ENCODE measurements at regions not wholly inside any gene's neighbourhood (a gene's known extent, or its start where the extent isn't known, plus 50 kb on each side); places are given as distances from the start of the nearest gene placed in this dataset.

DNA sequence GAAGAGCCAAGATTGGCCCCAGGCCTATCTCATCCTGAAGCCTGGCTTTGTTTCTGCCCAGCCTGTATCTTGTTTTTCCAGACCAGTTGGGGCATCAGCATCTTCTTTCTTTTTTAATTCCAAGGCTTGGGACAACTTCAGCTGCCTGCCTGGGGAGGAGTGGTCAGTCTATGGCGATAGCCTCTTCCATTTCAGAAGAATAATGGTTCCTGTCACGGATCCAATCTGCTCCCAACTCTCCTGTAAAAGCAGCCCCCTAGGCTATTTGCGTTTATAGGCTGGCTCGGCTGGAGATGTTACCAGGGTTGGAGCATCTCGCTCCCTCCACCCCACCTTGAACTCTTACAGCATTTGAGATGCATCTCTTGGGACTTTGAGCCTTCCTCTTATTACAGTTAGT is 145.2 kb upstream of the CADM1 start:
- Histone ChIP-seq H3K27ac (ENCODE audit: low read depth in 1 of 2, low read length in 2 of 2) (no peak overlapping the region), H3K36me3 (ENCODE audit: control insufficient read depth in 4 of 4, insufficient read depth in 3 of 4, low read depth in 1 of 4, low read length in 3 of 4) (no peaks in the 10 kb centered on the region), H3K27me3 (ENCODE audit: control insufficient read depth in 4 of 4, insufficient read depth in 4 of 4, low read length in 3 of 4) (peaks cover 0 to 3% (median 0%) of the 10 kb centered on the region in 4 donors), H3K4me3 (ENCODE audit: low read depth in 1 of 3, low read length in 3 of 3) (no peak overlapping the region), H3K9me3 (ENCODE audit: control insufficient read depth in 4 of 4, low read length in 3 of 4) (no peaks in the 10 kb centered on the region), H3K4me1 (ENCODE audit: control insufficient read depth in 4 of 4, insufficient read depth in 4 of 4, low read length in 3 of 4) (no peaks in the 10 kb centered on the region), H3K9ac (ENCODE audit: low read depth in 1 of 2, low read length in 2 of 2) (no peak overlapping the region)
- DNase-seq (ENCODE audit: low spot score), result no peak
- 89% methylated on average over 5 of the region's 5 CpGs for WGBS
- TF ChIP-seq CTCF (IDR thresholded peaks at IDR 0.05; ENCODE audit: low read depth, low read length, missing input control), result no peak
- TF ChIP-seq HNF4G (IDR thresholded peaks at IDR 0.05), result no peak
- no peak for TF ChIP-seq EGR1 (IDR thresholded peaks at IDR 0.05; ENCODE audit: low read depth in 2 of 2)
- no peak for TF ChIP-seq YY1 (IDR thresholded peaks at IDR 0.05)
- TF ChIP-seq, protein P1, sequence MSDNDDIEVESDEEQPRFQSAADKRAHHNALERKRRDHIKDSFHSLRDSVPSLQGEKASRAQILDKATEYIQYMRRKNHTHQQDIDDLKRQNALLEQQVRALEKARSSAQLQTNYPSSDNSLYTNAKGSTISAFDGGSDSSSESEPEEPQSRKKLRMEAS (IDR thresholded peaks at IDR 0.05), result no peak
- no peak for TF ChIP-seq SP1 (IDR thresholded peaks at IDR 0.05)
- no peak for TF ChIP-seq REST (IDR thresholded peaks at IDR 0.05)
- no peak for TF ChIP-seq RXRA (IDR thresholded peaks at IDR 0.05)
- no peak for TF ChIP-seq JUND (IDR thresholded peaks at IDR 0.05)
- TF ChIP-seq, protein P2, sequence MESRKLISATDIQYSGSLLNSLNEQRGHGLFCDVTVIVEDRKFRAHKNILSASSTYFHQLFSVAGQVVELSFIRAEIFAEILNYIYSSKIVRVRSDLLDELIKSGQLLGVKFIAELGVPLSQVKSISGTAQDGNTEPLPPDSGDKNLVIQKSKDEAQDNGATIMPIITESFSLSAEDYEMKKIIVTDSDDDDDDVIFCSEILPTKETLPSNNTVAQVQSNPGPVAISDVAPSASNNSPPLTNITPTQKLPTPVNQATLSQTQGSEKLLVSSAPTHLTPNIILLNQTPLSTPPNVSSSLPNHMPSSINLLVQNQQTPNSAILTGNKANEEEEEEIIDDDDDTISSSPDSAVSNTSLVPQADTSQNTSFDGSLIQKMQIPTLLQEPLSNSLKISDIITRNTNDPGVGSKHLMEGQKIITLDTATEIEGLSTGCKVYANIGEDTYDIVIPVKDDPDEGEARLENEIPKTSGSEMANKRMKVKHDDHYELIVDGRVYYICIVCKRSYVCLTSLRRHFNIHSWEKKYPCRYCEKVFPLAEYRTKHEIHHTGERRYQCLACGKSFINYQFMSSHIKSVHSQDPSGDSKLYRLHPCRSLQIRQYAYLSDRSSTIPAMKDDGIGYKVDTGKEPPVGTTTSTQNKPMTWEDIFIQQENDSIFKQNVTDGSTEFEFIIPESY (IDR thresholded peaks at IDR 0.05), result no peak
- TF ChIP-seq RAD21 (IDR thresholded peaks at IDR 0.05), result no peak

GRCh38 chr11:115645631-115646317 is 141.6 kb upstream of the CADM1 start:
- 44% methylated on average over 28 of the region's 28 CpGs for WGBS
- peaks cover 0 to 3% (median 0%) of the 10 kb centered on the region in 4 donors for H3K27me3 ChIP-seq (ENCODE audit: control insufficient read depth in 4 of 4, insufficient read depth in 4 of 4, low read length in 3 of 4)
- TF ChIP-seq RXRA (IDR thresholded peaks at IDR 0.05) (no peak), FOXA2 (IDR thresholded peaks at IDR 0.05) (no peak), FOXA1 (IDR thresholded peaks at IDR 0.05) (no peak), NR2F2 (IDR thresholded peaks at IDR 0.05) (no peak), SP1 (IDR thresholded peaks at IDR 0.05) (no peak), YY1 (IDR thresholded peaks at IDR 0.05) (no peak), EGR1 (IDR thresholded peaks at IDR 0.05; ENCODE audit: low read depth in 2 of 2) (no peak), JUND (IDR thresholded peaks at IDR 0.05) (no peak), TAF1 (conservative IDR thresholded peaks at IDR 0.05) (no peak), GABPA (IDR thresholded peaks at IDR 0.05 in 1 of 2, conservative IDR thresholded peaks at IDR 0.05 in 1 of 2) (no peak), HNF4G (IDR thresholded peaks at IDR 0.05) (no peak), CTCF (IDR thresholded peaks at IDR 0.05; ENCODE audit: low read depth, low read length, missing input control) (no peak)
- TF ChIP-seq, protein P1 (IDR thresholded peaks at IDR 0.05), result no peak
- TF ChIP-seq, protein P3, sequence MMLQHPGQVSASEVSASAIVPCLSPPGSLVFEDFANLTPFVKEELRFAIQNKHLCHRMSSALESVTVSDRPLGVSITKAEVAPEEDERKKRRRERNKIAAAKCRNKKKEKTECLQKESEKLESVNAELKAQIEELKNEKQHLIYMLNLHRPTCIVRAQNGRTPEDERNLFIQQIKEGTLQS (IDR thresholded peaks at IDR 0.05), result no peak

More at GRCh38 chr11:115645631-115646317, 141.6 kb upstream of the CADM1 start:
- DNase-seq (ENCODE audit: low spot score), result no peak
- Histone ChIP-seq H3K27ac (ENCODE audit: low read depth in 1 of 2, low read length in 2 of 2) (no peak overlapping the region), H3K9ac (ENCODE audit: low read depth in 1 of 2, low read length in 2 of 2) (no peak overlapping the region), H3K36me3 (ENCODE audit: control insufficient read depth in 4 of 4, insufficient read depth in 3 of 4, low read depth in 1 of 4, low read length in 3 of 4) (no peaks in the 10 kb centered on the region), H3K4me3 (ENCODE audit: low read depth in 1 of 3, low read length in 3 of 3) (no peak overlapping the region), H3K4me1 (ENCODE audit: control insufficient read depth in 4 of 4, insufficient read depth in 4 of 4, low read length in 3 of 4) (no peaks in the 10 kb centered on the region), H3K9me3 (ENCODE audit: control insufficient read depth in 4 of 4, low read length in 3 of 4) (no peaks in the 10 kb centered on the region)
